Effector memory CD8-positive, alpha-beta T cell (primary cell): ENCODE measurements at regions not wholly inside any gene's neighbourhood (a gene's known extent, or its start where the extent isn't known, plus 50 kb on each side); places are given as distances from the start of the nearest gene placed in this dataset.

Experiments used
- ATAC-seq: fragments of 150-1000 bp; cut with Tn5 transposase; replicated peaks from 2 replicates; pipeline ENCODE4 v1.10.0; 2021; ENCODE audit warnings: mild to moderate bottlenecking, moderate library complexity
- DNase-seq, 3 experiments: peaks; one replicate each; pipeline ENCODE4 v3.0.0; 2021
- H3K27ac Mint-ChIP-seq, 2 donors: one replicate each; pipeline ENCODE4 v1.8.0; 2022; ENCODE audit warnings: mild to moderate bottlenecking in 2 of 2, mixed read lengths in 2 of 2, moderate library complexity in 2 of 2
- H3K27me3 Mint-ChIP-seq, 2 donors: one replicate each; pipeline ENCODE4 v1.8.0; 2022; ENCODE audit warnings: mixed read lengths in 2 of 2
- H3K36me3 Mint-ChIP-seq: one replicate; pipeline ENCODE4 v1.8.0; 2022; ENCODE audit warnings: mild to moderate bottlenecking, moderate library complexity, mixed read lengths; ENCODE audit not compliant: insufficient read depth
- H3K4me1 Mint-ChIP-seq, 2 donors: one replicate each; pipeline ENCODE4 v1.8.0; 2022; ENCODE audit warnings: low read depth in 2 of 2, mixed read lengths in 2 of 2
- H3K4me3 Mint-ChIP-seq, 2 donors: one replicate each; pipeline ENCODE4 v1.8.0; 2022; ENCODE audit warnings: mild to moderate bottlenecking in 2 of 2, mixed read lengths in 2 of 2, moderate library complexity in 2 of 2
- H3K9me3 Mint-ChIP-seq, 2 donors: one replicate each; pipeline ENCODE4 v1.8.0; 2022; ENCODE audit warnings: mixed read lengths in 2 of 2

GRCh38 chr3:34687671-34688070, 889.2 kb downstream of the PDCD6IP start:
- H3K9me3 Mint-ChIP-seq: no peaks in the 10 kb centered on the region
- DNase-seq (no peak), ATAC-seq (no peak)
- no peaks in the 10 kb centered on the region for H3K4me1 Mint-ChIP-seq
- no peak overlapping the region for H3K27ac Mint-ChIP-seq
- H3K27me3 Mint-ChIP-seq: no peaks in the 10 kb centered on the region
- no peak overlapping the region for H3K4me3 Mint-ChIP-seq
- no peaks in the 10 kb centered on the region for H3K36me3 Mint-ChIP-seq

GRCh38 chr3:34696831-34697230, 898.4 kb downstream of the PDCD6IP start:
- Mint-ChIP-seq H3K36me3 (no peaks in the 10 kb centered on the region), H3K4me3 (no peak overlapping the region), H3K27me3 (no peaks in the 10 kb centered on the region), H3K9me3 (peaks cover 0 to 7% of the 10 kb centered on the region in 2 donors), H3K27ac (no peak overlapping the region), H3K4me1 (no peaks in the 10 kb centered on the region)
- DNase-seq: no peak
- ATAC-seq: no peak

- DNase-seq: no peak
- H3K9me3 Mint-ChIP-seq: peaks cover 10% of the 10 kb centered on the region in 2 donors
- no peak overlapping the region for H3K4me3 Mint-ChIP-seq
Observed at GRCh38 chr3:34703053-34703452, 904.6 kb downstream of the PDCD6IP start.

GRCh38 chr3:34724916-34725499, 914.3 kb upstream of the ARPP21 start:
- ATAC-seq (no peak), DNase-seq (no peak)
- no peaks in the 10 kb centered on the region for H3K27me3 Mint-ChIP-seq
- no peaks in the 10 kb centered on the region for H3K4me1 Mint-ChIP-seq
- no peak overlapping the region for H3K27ac Mint-ChIP-seq
- H3K9me3 Mint-ChIP-seq: peaks cover 2 to 10% of the 10 kb centered on the region in 2 donors
- H3K4me3 Mint-ChIP-seq: no peak overlapping the region
- H3K36me3 Mint-ChIP-seq: no peaks in the 10 kb centered on the region

More at GRCh38 chr3:34703053-34703452, 904.6 kb downstream of the PDCD6IP start:
- Mint-ChIP-seq H3K27ac (no peak overlapping the region), H3K27me3 (no peaks in the 10 kb centered on the region), H3K4me1 (no peaks in the 10 kb centered on the region), H3K36me3 (no peaks in the 10 kb centered on the region)
- no peak for ATAC-seq

- H3K36me3 Mint-ChIP-seq: no peaks in the 10 kb centered on the region
- ATAC-seq (no peak), DNase-seq (no peak)
- H3K27ac Mint-ChIP-seq: no peak overlapping the region
- no peak overlapping the region for H3K4me3 Mint-ChIP-seq
- peaks cover 2 to 14% of the 10 kb centered on the region in 2 donors for H3K9me3 Mint-ChIP-seq
- no peaks in the 10 kb centered on the region for H3K4me1 Mint-ChIP-seq
- no peaks in the 10 kb centered on the region for H3K27me3 Mint-ChIP-seq
Observed at GRCh38 chr3:34725774-34726173, 913.6 kb upstream of the ARPP21 start.

GRCh38 chr3:34727700-34728099, 911.6 kb upstream of the ARPP21 start:
- no peaks in the 10 kb centered on the region for H3K27me3 Mint-ChIP-seq
- no peak overlapping the region for H3K27ac Mint-ChIP-seq
- peaks cover 5 to 20% of the 10 kb centered on the region in 2 donors for H3K9me3 Mint-ChIP-seq
- H3K4me3 Mint-ChIP-seq: no peak overlapping the region
- no peak for ATAC-seq
- H3K36me3 Mint-ChIP-seq: no peaks in the 10 kb centered on the region
- no peaks in the 10 kb centered on the region for H3K4me1 Mint-ChIP-seq
- DNase-seq: no peak

- Mint-ChIP-seq H3K27ac (no peak overlapping the region), H3K4me1 (no peaks in the 10 kb centered on the region), H3K27me3 (no peaks in the 10 kb centered on the region), H3K9me3 (peaks cover 4 to 12% of the 10 kb centered on the region in 2 donors), H3K4me3 (no peak overlapping the region), H3K36me3 (no peaks in the 10 kb centered on the region)
- DNase-seq (no peak), ATAC-seq (no peak)
Observed at GRCh38 chr3:34742151-34742550, 897.2 kb upstream of the ARPP21 start.

- H3K4me1 Mint-ChIP-seq: no peaks in the 10 kb centered on the region
- no peak for DNase-seq
- no peak overlapping the region for H3K27ac Mint-ChIP-seq
- H3K27me3 Mint-ChIP-seq: no peaks in the 10 kb centered on the region
- no peak for ATAC-seq
- no peaks in the 10 kb centered on the region for H3K36me3 Mint-ChIP-seq
- H3K9me3 Mint-ChIP-seq: peaks cover 15 to 26% of the 10 kb centered on the region in 2 donors
- no peak overlapping the region for H3K4me3 Mint-ChIP-seq
Observed at GRCh38 chr3:34758630-34759261, 880.6 kb upstream of the ARPP21 start.

GRCh38 chr3:34777386-34777785, 861.9 kb upstream of the ARPP21 start:
- Mint-ChIP-seq H3K4me3 (no peak overlapping the region), H3K9me3 (peaks cover 2 to 7% of the 10 kb centered on the region in 2 donors), H3K27ac (no peak overlapping the region), H3K4me1 (no peaks in the 10 kb centered on the region), H3K27me3 (no peaks in the 10 kb centered on the region), H3K36me3 (no peaks in the 10 kb centered on the region)
- ATAC-seq (no peak), DNase-seq (no peak)

- DNase-seq (no peak), ATAC-seq (no peak)
- H3K4me1 Mint-ChIP-seq: no peaks in the 10 kb centered on the region
- H3K4me3 Mint-ChIP-seq: no peak overlapping the region
- H3K27ac Mint-ChIP-seq: no peak overlapping the region
- peaks cover 2 to 7% of the 10 kb centered on the region in 2 donors for H3K9me3 Mint-ChIP-seq
- H3K27me3 Mint-ChIP-seq: no peaks in the 10 kb centered on the region
- H3K36me3 Mint-ChIP-seq: no peaks in the 10 kb centered on the region
Observed at GRCh38 chr3:34779092-34779491, 860.2 kb upstream of the ARPP21 start.

- no peak for ATAC-seq
- no peak overlapping the region for H3K27ac Mint-ChIP-seq
- H3K27me3 Mint-ChIP-seq: no peaks in the 10 kb centered on the region
- no peak for DNase-seq
- peaks cover 2 to 7% of the 10 kb centered on the region in 2 donors for H3K9me3 Mint-ChIP-seq
- H3K4me3 Mint-ChIP-seq: no peak overlapping the region
- no peaks in the 10 kb centered on the region for H3K4me1 Mint-ChIP-seq
- H3K36me3 Mint-ChIP-seq: no peaks in the 10 kb centered on the region
Observed at GRCh38 chr3:34780294-34780693, 859.0 kb upstream of the ARPP21 start.

- no peak for ATAC-seq
- no peak overlapping the region for H3K4me3 Mint-ChIP-seq
- H3K9me3 Mint-ChIP-seq: peaks cover 2 to 3% of the 10 kb centered on the region in 2 donors
- no peak for DNase-seq
- no peaks in the 10 kb centered on the region for H3K36me3 Mint-ChIP-seq
- H3K27ac Mint-ChIP-seq: no peak overlapping the region
- no peaks in the 10 kb centered on the region for H3K27me3 Mint-ChIP-seq
- H3K4me1 Mint-ChIP-seq: no peaks in the 10 kb centered on the region
Observed at GRCh38 chr3:34780973-34781372, 858.4 kb upstream of the ARPP21 start.

GRCh38 chr3:34782871-34783270, 856.5 kb upstream of the ARPP21 start:
- H3K9me3 Mint-ChIP-seq: peaks cover 2 to 7% of the 10 kb centered on the region in 2 donors
- no peak for DNase-seq
- no peak overlapping the region for H3K27ac Mint-ChIP-seq
- no peak overlapping the region for H3K4me3 Mint-ChIP-seq
- no peaks in the 10 kb centered on the region for H3K27me3 Mint-ChIP-seq
- no peaks in the 10 kb centered on the region for H3K36me3 Mint-ChIP-seq
- ATAC-seq: no peak
- no peaks in the 10 kb centered on the region for H3K4me1 Mint-ChIP-seq

GRCh38 chr3:34783876-34784275, 855.4 kb upstream of the ARPP21 start:
- Mint-ChIP-seq H3K9me3 (peaks cover 0 to 7% of the 10 kb centered on the region in 2 donors), H3K4me3 (no peak overlapping the region), H3K36me3 (no peaks in the 10 kb centered on the region), H3K27ac (no peak overlapping the region), H3K27me3 (no peaks in the 10 kb centered on the region), H3K4me1 (no peaks in the 10 kb centered on the region)
- no peak for DNase-seq
- no peak for ATAC-seq
